LNCaP clone FGC (cell line): ENCODE measurements at regions not wholly inside any gene's neighbourhood (a gene's known extent, or its start where the extent isn't known, plus 50 kb on each side); places are given as distances from the start of the nearest gene placed in this dataset.

Experiments used
- DNase-seq: peaks from one replicate; pipeline ENCODE4 v3.0.0-alpha.2; 2011; ENCODE audit warnings: low read depth
- H3K4me3 ChIP-seq: 2 replicates; pipeline ENCODE4 v1.5.1; 2011; ENCODE audit warnings: mild to moderate bottlenecking, low read depth, low read length, control low read depth
- TF ChIP-seq, protein P1 (sequence below): IDR thresholded peaks from 2 replicates; pipeline ENCODE4 v1.5.1; 2012; ENCODE audit warnings: mild to moderate bottlenecking; ENCODE audit not compliant: control insufficient read depth, insufficient read depth; ENCODE audit errors: extremely low read depth

- TF ChIP-seq, protein P1, sequence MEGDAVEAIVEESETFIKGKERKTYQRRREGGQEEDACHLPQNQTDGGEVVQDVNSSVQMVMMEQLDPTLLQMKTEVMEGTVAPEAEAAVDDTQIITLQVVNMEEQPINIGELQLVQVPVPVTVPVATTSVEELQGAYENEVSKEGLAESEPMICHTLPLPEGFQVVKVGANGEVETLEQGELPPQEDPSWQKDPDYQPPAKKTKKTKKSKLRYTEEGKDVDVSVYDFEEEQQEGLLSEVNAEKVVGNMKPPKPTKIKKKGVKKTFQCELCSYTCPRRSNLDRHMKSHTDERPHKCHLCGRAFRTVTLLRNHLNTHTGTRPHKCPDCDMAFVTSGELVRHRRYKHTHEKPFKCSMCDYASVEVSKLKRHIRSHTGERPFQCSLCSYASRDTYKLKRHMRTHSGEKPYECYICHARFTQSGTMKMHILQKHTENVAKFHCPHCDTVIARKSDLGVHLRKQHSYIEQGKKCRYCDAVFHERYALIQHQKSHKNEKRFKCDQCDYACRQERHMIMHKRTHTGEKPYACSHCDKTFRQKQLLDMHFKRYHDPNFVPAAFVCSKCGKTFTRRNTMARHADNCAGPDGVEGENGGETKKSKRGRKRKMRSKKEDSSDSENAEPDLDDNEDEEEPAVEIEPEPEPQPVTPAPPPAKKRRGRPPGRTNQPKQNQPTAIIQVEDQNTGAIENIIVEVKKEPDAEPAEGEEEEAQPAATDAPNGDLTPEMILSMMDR, result no peak
- no peak overlapping the region for H3K4me3 ChIP-seq
- DNase-seq, result no peak
Observed at GRCh38 chr18:78113136-78113939, 863.7 kb downstream of the GALR1 start.

- TF ChIP-seq, protein P1, result no peak
- no peak for DNase-seq
- H3K4me3 ChIP-seq, result no peak overlapping the region
Observed at GRCh38 chr18:78113940-78114251, 864.2 kb downstream of the GALR1 start.

GRCh38 chr18:78115896-78116561, 863.6 kb upstream of the SALL3 start:
- DNase-seq, result no peak
- no peak overlapping the region for H3K4me3 ChIP-seq
- TF ChIP-seq, protein P1, result no peak

GRCh38 chr18:78123144-78123909, 856.3 kb upstream of the SALL3 start:
- H3K4me3 ChIP-seq, result no peak overlapping the region
- DNase-seq, result no peak
- TF ChIP-seq, protein P1, result no peak

DNA sequence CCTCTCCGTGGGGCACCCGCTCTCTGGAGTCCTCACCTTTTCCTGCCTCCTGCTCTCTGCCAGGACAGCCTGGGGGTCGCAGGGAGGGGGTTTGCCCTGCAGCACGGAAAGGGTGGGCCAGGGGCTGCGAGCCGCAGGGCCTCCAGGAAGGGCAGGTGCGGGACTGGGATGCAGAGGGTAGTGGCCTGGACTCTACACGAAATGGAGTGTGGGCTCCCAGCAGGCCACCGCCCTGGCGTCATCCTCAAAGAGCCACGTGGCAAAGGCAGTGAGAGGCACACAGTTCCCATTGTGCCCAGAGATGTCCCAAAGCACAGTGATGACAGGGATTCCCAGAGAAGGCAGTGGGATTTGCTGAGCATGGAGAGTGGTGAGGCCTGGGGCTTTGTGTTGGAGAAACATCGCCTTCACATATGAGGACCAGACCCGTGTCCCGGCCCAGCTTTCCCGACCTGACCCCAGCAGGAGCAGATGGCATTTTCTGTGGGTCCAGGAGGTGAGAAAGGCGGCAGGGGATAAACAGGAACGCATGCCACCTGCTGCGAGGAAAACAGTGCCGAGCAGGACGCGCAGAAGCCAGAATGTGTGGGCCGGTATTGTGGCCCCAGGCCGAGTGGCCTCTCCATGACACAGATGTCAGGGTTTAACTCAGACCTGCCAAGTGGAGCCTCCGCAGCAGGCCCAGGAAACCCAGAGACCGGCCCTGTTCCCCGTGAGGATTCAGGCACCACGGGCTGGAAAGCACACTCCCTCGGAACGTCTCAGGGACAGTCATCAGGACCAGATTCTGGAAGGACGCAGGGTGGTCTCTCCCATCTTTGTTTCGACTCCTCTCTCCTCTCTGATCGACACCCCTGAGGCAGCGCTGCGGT, 855.5 kb upstream of the SALL3 start:
- TF ChIP-seq, protein P1, result no peak
- no peak overlapping the region for H3K4me3 ChIP-seq
- no peak for DNase-seq

- DNase-seq, result no peak
- H3K4me3 ChIP-seq, result no peak overlapping the region
- TF ChIP-seq, protein P1, result no peak
Observed at GRCh38 chr18:78125206-78125896, 854.3 kb upstream of the SALL3 start.
